ENCODE measurements at regions not wholly inside any gene's neighbourhood (a gene's known extent, or its start where the extent isn't known, plus 50 kb on each side); places are given as distances from the start of the nearest gene placed in this dataset.
A peak's percentile ranks its signal among the peaks of the same experiment; 100 is the strongest.

- TF ChIP-seq, protein P1, sequence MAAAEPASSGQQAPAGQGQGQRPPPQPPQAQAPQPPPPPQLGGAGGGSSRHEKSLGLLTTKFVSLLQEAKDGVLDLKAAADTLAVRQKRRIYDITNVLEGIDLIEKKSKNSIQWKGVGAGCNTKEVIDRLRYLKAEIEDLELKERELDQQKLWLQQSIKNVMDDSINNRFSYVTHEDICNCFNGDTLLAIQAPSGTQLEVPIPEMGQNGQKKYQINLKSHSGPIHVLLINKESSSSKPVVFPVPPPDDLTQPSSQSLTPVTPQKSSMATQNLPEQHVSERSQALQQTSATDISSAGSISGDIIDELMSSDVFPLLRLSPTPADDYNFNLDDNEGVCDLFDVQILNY (CRISPR knock-in tag; IDR thresholded peaks at IDR 0.05) = no peak
- TF ChIP-seq IRF1 (CRISPR knock-in tag; IDR thresholded peaks at IDR 0.05) (no peak), SMAD4 (CRISPR knock-in tag; IDR thresholded peaks at IDR 0.05) (no peak), ZNF512 (CRISPR knock-in tag; IDR thresholded peaks at IDR 0.05; ENCODE audit: borderline replicate concordance) (no peak), KAT7 (CRISPR knock-in tag; IDR thresholded peaks at IDR 0.05; ENCODE audit: borderline replicate concordance) (no peak), E2F1 (CRISPR knock-in tag; IDR thresholded peaks at IDR 0.05) (no peak)
- TF ChIP-seq, protein P2, sequence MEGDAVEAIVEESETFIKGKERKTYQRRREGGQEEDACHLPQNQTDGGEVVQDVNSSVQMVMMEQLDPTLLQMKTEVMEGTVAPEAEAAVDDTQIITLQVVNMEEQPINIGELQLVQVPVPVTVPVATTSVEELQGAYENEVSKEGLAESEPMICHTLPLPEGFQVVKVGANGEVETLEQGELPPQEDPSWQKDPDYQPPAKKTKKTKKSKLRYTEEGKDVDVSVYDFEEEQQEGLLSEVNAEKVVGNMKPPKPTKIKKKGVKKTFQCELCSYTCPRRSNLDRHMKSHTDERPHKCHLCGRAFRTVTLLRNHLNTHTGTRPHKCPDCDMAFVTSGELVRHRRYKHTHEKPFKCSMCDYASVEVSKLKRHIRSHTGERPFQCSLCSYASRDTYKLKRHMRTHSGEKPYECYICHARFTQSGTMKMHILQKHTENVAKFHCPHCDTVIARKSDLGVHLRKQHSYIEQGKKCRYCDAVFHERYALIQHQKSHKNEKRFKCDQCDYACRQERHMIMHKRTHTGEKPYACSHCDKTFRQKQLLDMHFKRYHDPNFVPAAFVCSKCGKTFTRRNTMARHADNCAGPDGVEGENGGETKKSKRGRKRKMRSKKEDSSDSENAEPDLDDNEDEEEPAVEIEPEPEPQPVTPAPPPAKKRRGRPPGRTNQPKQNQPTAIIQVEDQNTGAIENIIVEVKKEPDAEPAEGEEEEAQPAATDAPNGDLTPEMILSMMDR (IDR thresholded peaks at IDR 0.05) = peak; percentile 61
Observed at GRCh38 chr4:164700471-164700870, 53.5 kb upstream of the SMIM31 start (continued).

- Mint-ChIP-seq H3K4me1 (no peaks in the 10 kb centered on the region), H3K36me3 (no peaks in the 10 kb centered on the region), H3K27ac (no peak overlapping the region), H3K4me3 (no peak overlapping the region), H3K27me3 (ENCODE audit: low read depth) (no peaks in the 10 kb centered on the region), H3K9me3 (peaks cover 14% of the 10 kb centered on the region)
- CTCF ChIA-PET = interaction anchor here (0.6 kb wide), 1 partner anchor 15 kb away, joined by 3 read pairs; no protein-coding TSS in a partner anchor
- TF ChIP-seq, protein P3, sequence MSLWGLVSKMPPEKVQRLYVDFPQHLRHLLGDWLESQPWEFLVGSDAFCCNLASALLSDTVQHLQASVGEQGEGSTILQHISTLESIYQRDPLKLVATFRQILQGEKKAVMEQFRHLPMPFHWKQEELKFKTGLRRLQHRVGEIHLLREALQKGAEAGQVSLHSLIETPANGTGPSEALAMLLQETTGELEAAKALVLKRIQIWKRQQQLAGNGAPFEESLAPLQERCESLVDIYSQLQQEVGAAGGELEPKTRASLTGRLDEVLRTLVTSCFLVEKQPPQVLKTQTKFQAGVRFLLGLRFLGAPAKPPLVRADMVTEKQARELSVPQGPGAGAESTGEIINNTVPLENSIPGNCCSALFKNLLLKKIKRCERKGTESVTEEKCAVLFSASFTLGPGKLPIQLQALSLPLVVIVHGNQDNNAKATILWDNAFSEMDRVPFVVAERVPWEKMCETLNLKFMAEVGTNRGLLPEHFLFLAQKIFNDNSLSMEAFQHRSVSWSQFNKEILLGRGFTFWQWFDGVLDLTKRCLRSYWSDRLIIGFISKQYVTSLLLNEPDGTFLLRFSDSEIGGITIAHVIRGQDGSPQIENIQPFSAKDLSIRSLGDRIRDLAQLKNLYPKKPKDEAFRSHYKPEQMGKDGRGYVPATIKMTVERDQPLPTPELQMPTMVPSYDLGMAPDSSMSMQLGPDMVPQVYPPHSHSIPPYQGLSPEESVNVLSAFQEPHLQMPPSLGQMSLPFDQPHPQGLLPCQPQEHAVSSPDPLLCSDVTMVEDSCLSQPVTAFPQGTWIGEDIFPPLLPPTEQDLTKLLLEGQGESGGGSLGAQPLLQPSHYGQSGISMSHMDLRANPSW (CRISPR knock-in tag; conservative IDR thresholded peaks at IDR 0.05; ENCODE audit: low read depth) = no peak
- TF ChIP-seq CREB1 (CRISPR knock-in tag; IDR thresholded peaks at IDR 0.05) = no peak
- no peak for TF ChIP-seq ZNF317 (CRISPR knock-in tag; IDR thresholded peaks at IDR 0.05; ENCODE audit: borderline replicate concordance, low read depth)
- no peak for TF ChIP-seq NFYB (CRISPR knock-in tag; conservative IDR thresholded peaks at IDR 0.05; ENCODE audit: low read depth)
- no peak for TF ChIP-seq ZNF416 (CRISPR knock-in tag; IDR thresholded peaks at IDR 0.05)
- TF ChIP-seq GTF2I (CRISPR knock-in tag; conservative IDR thresholded peaks at IDR 0.05) = no peak
- TF ChIP-seq ZNF263 (CRISPR knock-in tag; IDR thresholded peaks at IDR 0.05; ENCODE audit: low read depth) = no peak
- no peak for TF ChIP-seq HMGA2 (CRISPR knock-in tag; IDR thresholded peaks at IDR 0.05)
- no peak for TF ChIP-seq FOXP1 (CRISPR knock-in tag; IDR thresholded peaks at IDR 0.05; ENCODE audit: borderline replicate concordance)
- TF ChIP-seq ZSCAN18 (CRISPR knock-in tag; IDR thresholded peaks at IDR 0.05) = no peak
- TF ChIP-seq JAZF1 (CRISPR knock-in tag; IDR thresholded peaks at IDR 0.05) = no peak
- TF ChIP-seq PRRX2 (CRISPR knock-in tag; IDR thresholded peaks at IDR 0.05) = no peak
- TF ChIP-seq PREB (CRISPR knock-in tag; IDR thresholded peaks at IDR 0.05; ENCODE audit: borderline replicate concordance) = no peak
- TF ChIP-seq ETV6 (CRISPR knock-in tag; IDR thresholded peaks at IDR 0.05) = no peak
- POLR2A ChIA-PET = no interaction called here
- DNase-seq (ENCODE audit: low spot score) = no peak
- ATAC-seq = no peak
Observed at GRCh38 chr4:164701665-164702064, 52.3 kb upstream of the SMIM31 start.

Measured in WTC11 (cell line).